ENCODE measurements at regions not wholly inside any gene's neighbourhood (a gene's known extent, or its start where the extent isn't known, plus 50 kb on each side); places are given as distances from the start of the nearest gene placed in this dataset.
"Not testable (repeated sequence)": the region's sequence is repeated elsewhere in the genome, so short reads cannot be mapped to it uniquely, and the experiment has no call there.

DNA sequence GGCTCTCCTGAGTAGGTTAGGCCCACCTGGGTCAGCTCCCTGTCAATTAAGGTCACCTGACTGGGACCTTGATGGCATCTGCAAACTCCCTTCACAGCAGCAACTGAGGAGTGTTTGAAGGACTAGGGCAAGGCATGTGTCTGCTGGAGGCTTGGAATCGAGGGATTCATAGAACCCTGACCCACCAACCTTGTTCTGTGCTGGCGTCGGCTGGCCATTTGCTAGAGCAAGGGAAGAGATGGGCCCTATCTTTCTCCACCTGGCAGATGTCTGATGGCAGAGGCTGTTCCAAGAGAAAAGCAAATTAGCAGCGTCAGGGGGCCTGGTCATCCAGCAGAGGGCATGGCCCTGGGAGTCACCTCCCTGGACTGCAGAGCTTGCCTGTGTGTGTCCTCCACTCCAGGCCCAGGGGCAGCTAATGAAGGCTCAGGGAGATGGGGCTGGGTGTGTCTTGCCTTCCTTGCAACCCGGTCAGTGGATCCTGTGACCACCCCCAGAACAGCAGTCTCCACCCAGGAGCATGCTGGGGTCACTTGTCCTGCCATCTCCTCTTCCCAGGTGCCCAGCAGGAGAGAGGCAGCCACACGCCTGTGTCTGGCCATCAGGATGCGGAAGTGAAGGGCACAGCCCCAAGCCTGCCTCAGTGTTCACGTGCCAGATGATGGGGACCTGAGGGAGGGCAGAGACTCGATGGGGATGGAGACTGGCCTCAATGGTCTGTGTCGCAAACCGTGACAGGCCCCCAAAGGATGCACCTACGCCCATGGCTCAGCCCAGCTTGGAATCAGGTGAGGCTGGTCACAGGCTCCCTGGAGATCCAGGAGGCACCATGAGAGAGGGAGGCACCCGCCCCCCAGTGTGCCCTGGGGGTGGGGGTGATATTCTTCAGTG, 53.9 kb downstream of the BARX1 start:
- DNase-seq, result no peak

DNA sequence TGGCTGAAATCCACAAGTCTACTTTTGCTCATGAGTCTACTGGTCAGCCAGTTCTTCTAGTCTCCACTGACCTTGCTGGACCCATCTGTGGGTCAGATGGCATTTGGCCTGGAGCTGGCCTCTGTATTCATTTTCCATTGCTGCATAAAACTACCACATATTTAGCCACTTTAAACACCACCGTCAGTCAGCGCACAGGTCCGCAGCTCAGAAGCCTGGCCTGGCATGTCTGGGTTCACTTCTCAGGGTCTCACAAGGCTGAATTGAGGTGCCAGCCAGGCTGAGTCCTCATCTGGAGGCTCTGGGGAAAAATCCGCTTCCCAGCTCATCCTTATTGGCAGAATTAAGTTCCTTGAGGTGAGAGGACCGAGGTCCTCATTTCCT, 54.7 kb downstream of the BARX1 start:
- no peak for DNase-seq

- DNase-seq, result no peak
Measured at GRCh38 chr9:93899609-93900435, 55.3 kb downstream of the BARX1 start.

- DNase-seq, result no peak
Measured at GRCh38 chr9:93898502-93899426, 56.4 kb downstream of the BARX1 start.

DNA sequence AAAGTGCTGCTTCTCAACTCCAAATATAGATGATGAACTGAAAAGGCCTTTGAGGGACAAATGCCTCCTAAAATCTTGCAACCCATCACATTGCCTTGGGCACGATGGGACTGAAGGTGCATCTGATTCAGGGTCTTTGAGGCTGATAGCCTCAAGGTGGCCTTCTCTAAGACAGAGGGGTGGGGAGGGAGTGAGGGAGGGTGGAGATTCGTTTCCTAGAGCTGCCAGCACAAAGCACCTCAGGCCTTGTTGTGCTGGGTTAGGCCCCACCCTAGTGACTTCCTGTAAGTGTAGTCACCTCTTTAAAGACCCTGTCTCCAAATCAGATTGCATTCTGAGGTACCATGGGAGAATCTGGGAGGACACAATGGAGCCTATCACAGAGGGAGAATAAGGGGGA, 57.1 kb downstream of the BARX1 start:
- no peak for DNase-seq

- no peak for DNase-seq
Measured at GRCh38 chr9:93897075-93897970, 57.8 kb downstream of the BARX1 start.

DNA sequence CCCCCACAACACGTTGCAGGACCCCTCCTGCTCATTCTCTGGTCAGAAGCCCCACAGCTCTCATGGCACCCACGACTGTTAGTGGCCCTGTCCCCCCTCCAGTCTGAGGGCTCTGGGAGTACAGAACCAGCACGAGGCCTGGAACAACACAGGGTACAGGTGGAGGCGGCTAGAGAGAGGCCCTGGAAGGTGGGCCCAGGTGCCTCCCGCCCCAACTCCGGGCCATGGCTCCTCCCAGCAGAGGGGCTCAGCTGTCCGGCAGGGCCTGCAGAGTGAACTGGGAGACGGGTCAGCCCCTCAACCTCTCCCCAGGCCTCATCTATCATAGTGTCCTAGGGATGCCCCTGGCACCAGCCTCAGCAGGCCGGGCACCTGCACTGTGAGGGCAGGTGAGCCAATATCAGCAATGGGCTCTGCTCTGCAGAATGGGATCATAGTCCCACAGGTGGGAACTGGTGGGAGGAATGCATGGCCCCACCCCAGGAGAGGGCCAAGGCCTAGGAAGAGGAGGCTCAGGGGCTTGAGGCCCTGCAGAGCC, 58.6 kb downstream of the BARX1 start:
- no peak for DNase-seq

GRCh38 chr9:93896093-93896492, 59.1 kb downstream of the BARX1 start:
- DNase-seq, result no peak

DNA sequence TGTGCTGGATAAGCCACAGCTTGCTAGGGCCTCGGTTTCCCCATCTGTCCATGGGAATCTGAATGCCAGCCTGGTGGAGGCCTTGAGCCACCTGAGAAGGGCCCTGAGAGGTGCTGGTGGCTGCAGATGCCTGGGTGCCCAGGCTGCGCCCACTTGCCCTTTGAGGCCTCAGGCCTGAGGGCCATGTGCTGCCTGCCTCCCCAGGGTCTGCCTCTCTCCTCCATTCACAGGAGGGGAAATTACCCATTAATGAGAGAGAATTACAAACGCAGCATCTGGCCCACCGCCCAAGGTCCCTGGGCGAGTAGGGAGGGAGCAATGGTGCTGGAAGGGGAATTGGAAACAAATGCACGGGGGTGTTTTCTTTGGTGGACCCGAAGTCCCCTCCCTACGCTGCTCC, 59.6 kb downstream of the BARX1 start:
- no peak for DNase-seq

GRCh38 chr9:93894691-93895079, 60.5 kb downstream of the BARX1 start:
- DNase-seq, result no peak

DNA sequence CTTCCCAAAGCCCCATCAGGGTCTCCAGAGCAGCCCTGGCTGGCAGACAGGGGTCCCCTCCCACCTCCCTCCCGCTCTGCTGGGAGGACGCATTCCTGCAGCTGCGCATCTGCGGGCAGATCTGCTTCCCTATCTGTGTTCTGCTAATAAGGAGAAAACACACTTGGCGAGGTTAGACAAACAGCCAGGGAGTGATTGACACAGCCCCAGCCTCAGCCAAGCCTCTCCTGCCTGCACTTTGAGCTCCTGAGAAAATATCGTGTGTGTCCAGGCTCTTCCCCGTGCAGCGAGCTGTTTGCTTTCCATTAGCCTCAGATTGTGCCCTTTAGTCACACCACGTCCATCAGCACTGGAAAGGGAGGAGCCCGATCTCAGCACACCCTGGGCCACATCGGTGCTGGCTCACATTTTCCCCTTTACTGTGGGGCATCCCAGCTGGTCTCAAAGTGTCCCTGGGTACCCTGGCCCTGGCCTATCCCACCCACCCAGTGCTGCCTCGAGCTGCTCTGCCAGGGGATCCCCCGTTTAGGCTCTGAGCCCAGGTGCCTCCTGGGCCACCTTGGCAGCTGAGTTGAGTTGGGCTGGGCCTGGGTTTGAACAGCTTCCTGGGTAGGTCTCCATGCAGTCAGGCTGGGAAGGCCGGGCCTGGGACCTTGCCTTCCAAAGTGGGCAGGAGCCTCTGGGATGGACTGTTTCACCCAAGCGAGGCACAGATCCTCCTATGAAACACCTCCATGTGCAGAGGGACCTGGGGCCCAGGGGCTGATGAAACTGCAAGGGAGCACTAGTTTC, 61.1 kb downstream of the BARX1 start:
- no peak for DNase-seq

- DNase-seq, result no peak
Measured at GRCh38 chr9:93893194-93893593, 62.0 kb downstream of the BARX1 start.

- DNase-seq, result no peak
Measured at GRCh38 chr9:93892748-93893147, 62.4 kb downstream of the BARX1 start.

- no peak for DNase-seq
Measured at GRCh38 chr9:93891549-93892310, 63.4 kb downstream of the BARX1 start.

DNA sequence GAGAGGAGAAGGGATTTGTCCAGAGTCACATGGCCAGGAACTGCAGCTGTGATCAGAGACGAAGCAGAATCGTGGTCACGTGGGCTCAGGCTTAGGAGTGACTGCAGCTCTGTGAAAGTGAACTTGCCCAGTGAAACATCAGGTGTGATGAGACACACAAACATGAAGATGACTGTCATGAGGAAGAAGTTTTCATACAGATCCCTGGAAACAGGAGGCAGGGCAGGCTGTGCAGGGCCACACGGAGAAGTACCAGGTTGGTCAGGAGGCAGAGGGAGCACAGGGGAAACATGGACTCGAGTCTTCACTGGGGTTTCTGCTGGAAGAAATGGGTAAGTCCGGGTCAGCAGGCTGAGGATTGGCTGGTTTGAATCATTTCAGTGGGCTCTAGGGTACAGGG, 64.1 kb downstream of the BARX1 start:
- DNase-seq, result no peak

DNA sequence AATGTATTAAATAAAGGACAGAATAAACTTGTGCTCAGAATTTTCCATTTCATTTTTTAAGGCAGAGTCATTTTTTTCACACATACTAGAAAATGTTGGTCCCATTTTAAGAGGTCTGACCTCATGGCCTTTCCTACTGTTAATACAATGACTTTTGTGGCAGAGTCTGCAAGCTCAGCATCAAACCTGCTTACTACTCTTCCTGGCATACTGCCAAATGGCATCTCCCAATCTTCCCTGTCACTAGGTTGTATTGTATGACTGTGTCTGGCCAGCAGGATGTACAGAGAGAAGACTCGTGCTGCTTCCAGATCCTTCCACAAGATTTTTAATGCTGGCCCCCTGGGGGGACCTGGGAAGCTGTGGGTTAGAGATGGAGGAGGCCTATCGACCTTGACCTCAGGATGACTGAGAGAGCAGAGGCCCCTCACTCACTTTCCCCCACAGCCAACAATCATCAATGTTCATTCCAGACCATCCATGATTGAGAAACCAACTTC, 64.7 kb downstream of the BARX1 start:
- no peak for DNase-seq

- no peak for DNase-seq
Measured at GRCh38 chr9:93886911-93887310, 68.2 kb downstream of the BARX1 start.

- no peak for DNase-seq
Measured at GRCh38 chr9:93884808-93885207, 70.3 kb downstream of the BARX1 start.

- not testable (repeated sequence) for DNase-seq
Measured at GRCh38 chr9:93879662-93880407, 75.3 kb downstream of the BARX1 start.

Data from HCEC 1CT (cell line).